ENCODE measurements at regions not wholly inside any gene's neighbourhood (a gene's known extent, or its start where the extent isn't known, plus 50 kb on each side); places are given as distances from the start of the nearest gene placed in this dataset.
"Not testable (repeated sequence)": the region's sequence is repeated elsewhere in the genome, so short reads cannot be mapped to it uniquely, and the experiment has no call there.

- no peak overlapping the region for H3K4me3 ChIP-seq (ENCODE audit: low read length)
- ATAC-seq (peak in 1 of 2 donors; percentile 21), DNase-seq (no peak)
- no peaks in the 10 kb centered on the region for H3K9me3 ChIP-seq (ENCODE audit: control insufficient read depth, low read length)
- intact Hi-C loops (cut with DNase I) = no loop called here
- H3K27ac ChIP-seq (ENCODE audit: low read length) = no peak overlapping the region
- no peaks in the 10 kb centered on the region for H3K27me3 ChIP-seq (ENCODE audit: control insufficient read depth, insufficient read depth)
- 30% methylated on average over 16 of the region's 16 CpGs for WGBS
- no peaks in the 10 kb centered on the region for H3K4me1 ChIP-seq (ENCODE audit: control insufficient read depth, insufficient read depth, low read length)
Observed at GRCh38 chr4:92012899-92013867, 290.6 kb upstream of the GRID2 start.

GRCh38 chr4:92014067-92014466 lies 289.7 kb upstream of the GRID2 start:
- no peaks in the 10 kb centered on the region for H3K9me3 ChIP-seq (ENCODE audit: control insufficient read depth, low read length)
- no peak overlapping the region for H3K4me3 ChIP-seq (ENCODE audit: low read length)
- ATAC-seq (no peak), DNase-seq (no peak)
- WGBS = 61% methylated on average over 3 of the region's 3 CpGs
- H3K27ac ChIP-seq (ENCODE audit: low read length) = no peak overlapping the region
- intact Hi-C loops (cut with DNase I) = no loop called here
- no peaks in the 10 kb centered on the region for H3K27me3 ChIP-seq (ENCODE audit: control insufficient read depth, insufficient read depth)
- H3K4me1 ChIP-seq (ENCODE audit: control insufficient read depth, insufficient read depth, low read length) = no peaks in the 10 kb centered on the region

- Histone ChIP-seq H3K9me3 (ENCODE audit: control insufficient read depth, low read length) (no peaks in the 10 kb centered on the region), H3K27me3 (ENCODE audit: control insufficient read depth, insufficient read depth) (no peaks in the 10 kb centered on the region), H3K4me3 (ENCODE audit: low read length) (no peak overlapping the region), H3K4me1 (ENCODE audit: control insufficient read depth, insufficient read depth, low read length) (no peaks in the 10 kb centered on the region), H3K27ac (ENCODE audit: low read length) (no peak overlapping the region)
- DNase-seq (no peak), ATAC-seq (no peak)
- intact Hi-C loops (cut with DNase I) = no loop called here
- 77% methylated on average over 1 of the region's 1 CpG for WGBS
Observed at GRCh38 chr4:92021203-92021602, 282.6 kb upstream of the GRID2 start.

- DNase-seq (no peak), ATAC-seq (no peak)
- Histone ChIP-seq H3K9me3 (ENCODE audit: control insufficient read depth, low read length) (no peaks in the 10 kb centered on the region), H3K27ac (ENCODE audit: low read length) (no peak overlapping the region), H3K4me1 (ENCODE audit: control insufficient read depth, insufficient read depth, low read length) (no peaks in the 10 kb centered on the region), H3K4me3 (ENCODE audit: low read length) (no peak overlapping the region), H3K27me3 (ENCODE audit: control insufficient read depth, insufficient read depth) (no peaks in the 10 kb centered on the region)
- 67% methylated on average over 2 of the region's 2 CpGs for WGBS
- intact Hi-C loops (cut with DNase I) = no loop called here
Observed at GRCh38 chr4:92021788-92022187, 282.0 kb upstream of the GRID2 start.

GRCh38 chr4:92028830-92029229 lies 274.9 kb upstream of the GRID2 start:
- H3K27ac ChIP-seq (ENCODE audit: low read length); H3K9me3 ChIP-seq (ENCODE audit: control insufficient read depth, low read length); H3K27me3 ChIP-seq (ENCODE audit: control insufficient read depth, insufficient read depth); DNase-seq; H3K4me3 ChIP-seq (ENCODE audit: low read length); intact Hi-C loops (cut with DNase I); ATAC-seq; H3K4me1 ChIP-seq (ENCODE audit: control insufficient read depth, insufficient read depth, low read length): not testable (repeated sequence)
- 76% methylated on average over 6 of the region's 6 CpGs for WGBS

- H3K4me3 ChIP-seq (ENCODE audit: low read length) = no peak overlapping the region
- H3K27ac ChIP-seq (ENCODE audit: low read length) = no peak overlapping the region
- intact Hi-C loops (cut with DNase I) = no loop called here
- H3K27me3 ChIP-seq (ENCODE audit: control insufficient read depth, insufficient read depth) = no peaks in the 10 kb centered on the region
- no peak for DNase-seq
- ATAC-seq = no peak
- no peaks in the 10 kb centered on the region for H3K9me3 ChIP-seq (ENCODE audit: control insufficient read depth, low read length)
- WGBS = 52% methylated on average over 2 of the region's 2 CpGs
- no peaks in the 10 kb centered on the region for H3K4me1 ChIP-seq (ENCODE audit: control insufficient read depth, insufficient read depth, low read length)
Observed at GRCh38 chr4:92031825-92032224, 271.9 kb upstream of the GRID2 start.

- WGBS = 72% methylated on average over 3 of the region's 3 CpGs
- no peak for ATAC-seq
- no peaks in the 10 kb centered on the region for H3K9me3 ChIP-seq (ENCODE audit: control insufficient read depth, low read length)
- no peak overlapping the region for H3K4me3 ChIP-seq (ENCODE audit: low read length)
- intact Hi-C loops (cut with DNase I) = no loop called here
- no peak for DNase-seq
- H3K27ac ChIP-seq (ENCODE audit: low read length) = no peak overlapping the region
- no peaks in the 10 kb centered on the region for H3K4me1 ChIP-seq (ENCODE audit: control insufficient read depth, insufficient read depth, low read length)
- H3K27me3 ChIP-seq (ENCODE audit: control insufficient read depth, insufficient read depth) = no peaks in the 10 kb centered on the region
Observed at GRCh38 chr4:92035666-92036065, 268.1 kb upstream of the GRID2 start.

GRCh38 chr4:92045718-92046117 lies 258.0 kb upstream of the GRID2 start:
- Histone ChIP-seq H3K27ac (ENCODE audit: low read length) (no peak overlapping the region), H3K9me3 (ENCODE audit: control insufficient read depth, low read length) (no peaks in the 10 kb centered on the region), H3K4me3 (ENCODE audit: low read length) (no peak overlapping the region), H3K4me1 (ENCODE audit: control insufficient read depth, insufficient read depth, low read length) (no peaks in the 10 kb centered on the region), H3K27me3 (ENCODE audit: control insufficient read depth, insufficient read depth) (no peaks in the 10 kb centered on the region)
- intact Hi-C loops (cut with DNase I) = no loop called here
- ATAC-seq (no peak), DNase-seq (peak in 1 of 3 donors; percentile 18)
- 90% methylated on average over 13 of the region's 13 CpGs for WGBS

- 55% methylated on average over 2 of the region's 2 CpGs for WGBS
- intact Hi-C loops (cut with DNase I) = no loop called here
- Histone ChIP-seq H3K27me3 (ENCODE audit: control insufficient read depth, insufficient read depth) (no peaks in the 10 kb centered on the region), H3K4me3 (ENCODE audit: low read length) (no peak overlapping the region), H3K4me1 (ENCODE audit: control insufficient read depth, insufficient read depth, low read length) (no peaks in the 10 kb centered on the region), H3K27ac (ENCODE audit: low read length) (no peak overlapping the region), H3K9me3 (ENCODE audit: control insufficient read depth, low read length) (no peaks in the 10 kb centered on the region)
- ATAC-seq = no peak
- no peak for DNase-seq
Observed at GRCh38 chr4:92047209-92047875, 256.4 kb upstream of the GRID2 start.

- Histone ChIP-seq H3K9me3 (ENCODE audit: control insufficient read depth, low read length) (no peaks in the 10 kb centered on the region), H3K4me1 (ENCODE audit: control insufficient read depth, insufficient read depth, low read length) (no peaks in the 10 kb centered on the region), H3K27me3 (ENCODE audit: control insufficient read depth, insufficient read depth) (no peaks in the 10 kb centered on the region), H3K27ac (ENCODE audit: low read length) (no peak overlapping the region), H3K4me3 (ENCODE audit: low read length) (no peak overlapping the region)
- 78% methylated on average over 3 of the region's 3 CpGs for WGBS
- ATAC-seq (no peak), DNase-seq (no peak)
- intact Hi-C loops (cut with DNase I) = no loop called here
Observed at GRCh38 chr4:92050875-92051274, 252.9 kb upstream of the GRID2 start.

- DNase-seq (no peak), ATAC-seq (no peak)
- Histone ChIP-seq H3K9me3 (ENCODE audit: control insufficient read depth, low read length) (no peaks in the 10 kb centered on the region), H3K4me3 (ENCODE audit: low read length) (no peak overlapping the region), H3K27me3 (ENCODE audit: control insufficient read depth, insufficient read depth) (no peaks in the 10 kb centered on the region), H3K27ac (ENCODE audit: low read length) (no peak overlapping the region), H3K4me1 (ENCODE audit: control insufficient read depth, insufficient read depth, low read length) (no peaks in the 10 kb centered on the region)
- intact Hi-C loops (cut with DNase I) = no loop called here
Observed at GRCh38 chr4:92059615-92060014, 244.2 kb upstream of the GRID2 start.

All from right cardiac atrium (tissue), 5 donors.